Smooth muscle cell (in vitro differentiated cells): ENCODE measurements at regions not wholly inside any gene's neighbourhood (a gene's known extent, or its start where the extent isn't known, plus 50 kb on each side); places are given as distances from the start of the nearest gene placed in this dataset.

Source experiments
- DNase-seq: peaks from one replicate; lab custom pipeline; 2025; ENCODE audit not compliant: unreplicated experiment; lab: John Stamatoyannopoulos, UW
- H2AFZ ChIP-seq: fragments of 200-600 bp; sonication (generic); 2 replicates; pipeline ENCODE4 v1.6.0; 2016; ENCODE audit warnings: antibody characterized with exemption, low read depth, mild to moderate bottlenecking
- H3F3A ChIP-seq: fragments of 200-600 bp; sonication (generic); 2 replicates; pipeline ENCODE4 v1.6.0; 2017; ENCODE audit warnings: antibody characterized with exemption, low read depth
- H3K27ac ChIP-seq: fragments of 200-600 bp; sonication (generic); 2 replicates; pipeline ENCODE4 v1.5.1; 2016; ENCODE audit warnings: low read depth, mild to moderate bottlenecking
- H3K27me3 ChIP-seq: fragments of 200-600 bp; sonication (generic); 2 replicates; pipeline ENCODE4 v1.6.1; 2016; ENCODE audit warnings: low read depth, mild to moderate bottlenecking
- H3K36me3 ChIP-seq: fragments of 200-600 bp; sonication (generic); 2 replicates; pipeline ENCODE4 v1.5.1; 2016; ENCODE audit warnings: low read depth
- H3K4me1 ChIP-seq: fragments of 200-600 bp; sonication (generic); 2 replicates; pipeline ENCODE4 v1.5.1; 2016; ENCODE audit warnings: low read depth
- H3K4me2 ChIP-seq: fragments of 200-600 bp; sonication (generic); 2 replicates; pipeline ENCODE4 v1.6.0; 2016; ENCODE audit warnings: mild to moderate bottlenecking
- H3K4me3 ChIP-seq: fragments of 200-600 bp; sonication (generic); 2 replicates; pipeline ENCODE4 v1.5.1; 2016; ENCODE audit warnings: mild to moderate bottlenecking
- H3K79me2 ChIP-seq: fragments of 200-600 bp; sonication (generic); 2 replicates; pipeline ENCODE4 v1.6.0; 2016; ENCODE audit warnings: low read depth, mild to moderate bottlenecking
- H3K9ac ChIP-seq: fragments of 200-600 bp; sonication (generic); 2 replicates; pipeline ENCODE4 v1.6.0; 2016; ENCODE audit warnings: low read depth
- H3K9me3 ChIP-seq: fragments of 200-600 bp; sonication (generic); replicated peaks from 2 replicates; pipeline ENCODE4 v1.5.1; 2016; ENCODE audit warnings: low read depth
- H4K20me1 ChIP-seq: fragments of 200-600 bp; sonication (generic); 2 replicates; pipeline ENCODE4 v1.6.0; 2016; ENCODE audit warnings: low read depth
- WGBS: methylation state at CpG from one replicate; pipeline ENCODE4 v1.1.7; 2016; ENCODE audit warnings: low lambda C conversion rate; 5-methylcytosine and 5-hydroxymethylcytosine counted together
- TF ChIP-seq, protein P1 (sequence below): fragments of 200-600 bp; sonication (generic); IDR thresholded peaks from 2 replicates; pipeline ENCODE4 v1.5.1; 2017; ENCODE audit warnings: borderline replicate concordance, mild to moderate bottlenecking, antibody characterized with exemption; ENCODE audit not compliant: insufficient read depth, poor library complexity, severe bottlenecking

DNA sequence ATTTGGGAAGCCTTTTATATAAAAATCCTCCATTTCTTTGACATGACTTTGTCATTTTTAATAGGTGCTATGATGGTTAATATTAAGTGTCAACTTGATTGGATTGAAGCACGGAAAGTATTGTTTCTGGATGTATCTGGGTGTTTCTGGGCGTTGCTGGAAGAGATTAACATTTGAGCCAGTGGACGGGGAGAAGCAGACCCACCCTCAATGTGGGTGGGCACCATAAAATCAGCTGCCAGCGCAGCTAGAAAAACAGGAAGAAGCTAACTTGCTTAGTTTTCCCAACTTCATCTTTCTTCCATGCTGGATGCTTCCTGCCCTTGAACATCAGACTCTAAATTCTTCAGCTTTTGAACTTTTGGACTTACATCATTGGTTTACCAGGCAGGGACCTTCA lies 1003.0 kb downstream of the SORCS3 start:
- Histone ChIP-seq H3K27ac (no peak overlapping the region), H3F3A (no peaks in the 10 kb centered on the region), H2AFZ (no peak overlapping the region), H3K79me2 (no peaks in the 10 kb centered on the region), H3K36me3 (no peaks in the 10 kb centered on the region), H3K4me2 (no peak overlapping the region), H3K9me3 (no peaks in the 10 kb centered on the region), H3K9ac (no peak overlapping the region), H3K4me1 (no peaks in the 10 kb centered on the region), H4K20me1 (no peaks in the 10 kb centered on the region), H3K4me3 (no peak overlapping the region), H3K27me3 (no peaks in the 10 kb centered on the region)
- 65% methylated on average over 4 of the region's 4 CpGs for WGBS
- no peak for DNase-seq
- TF ChIP-seq, protein P1, sequence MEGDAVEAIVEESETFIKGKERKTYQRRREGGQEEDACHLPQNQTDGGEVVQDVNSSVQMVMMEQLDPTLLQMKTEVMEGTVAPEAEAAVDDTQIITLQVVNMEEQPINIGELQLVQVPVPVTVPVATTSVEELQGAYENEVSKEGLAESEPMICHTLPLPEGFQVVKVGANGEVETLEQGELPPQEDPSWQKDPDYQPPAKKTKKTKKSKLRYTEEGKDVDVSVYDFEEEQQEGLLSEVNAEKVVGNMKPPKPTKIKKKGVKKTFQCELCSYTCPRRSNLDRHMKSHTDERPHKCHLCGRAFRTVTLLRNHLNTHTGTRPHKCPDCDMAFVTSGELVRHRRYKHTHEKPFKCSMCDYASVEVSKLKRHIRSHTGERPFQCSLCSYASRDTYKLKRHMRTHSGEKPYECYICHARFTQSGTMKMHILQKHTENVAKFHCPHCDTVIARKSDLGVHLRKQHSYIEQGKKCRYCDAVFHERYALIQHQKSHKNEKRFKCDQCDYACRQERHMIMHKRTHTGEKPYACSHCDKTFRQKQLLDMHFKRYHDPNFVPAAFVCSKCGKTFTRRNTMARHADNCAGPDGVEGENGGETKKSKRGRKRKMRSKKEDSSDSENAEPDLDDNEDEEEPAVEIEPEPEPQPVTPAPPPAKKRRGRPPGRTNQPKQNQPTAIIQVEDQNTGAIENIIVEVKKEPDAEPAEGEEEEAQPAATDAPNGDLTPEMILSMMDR, result no peak

- H3K4me2 ChIP-seq, result no peak overlapping the region
- H4K20me1 ChIP-seq, result no peaks in the 10 kb centered on the region
- TF ChIP-seq, protein P1, result no peak
- H2AFZ ChIP-seq, result no peak overlapping the region
- H3K79me2 ChIP-seq, result no peaks in the 10 kb centered on the region
- no peaks in the 10 kb centered on the region for H3K4me1 ChIP-seq
- H3K9me3 ChIP-seq, result no peaks in the 10 kb centered on the region
- no peaks in the 10 kb centered on the region for H3K27me3 ChIP-seq
- no peaks in the 10 kb centered on the region for H3F3A ChIP-seq
- no peak overlapping the region for H3K27ac ChIP-seq
- H3K9ac ChIP-seq, result no peak overlapping the region
- H3K36me3 ChIP-seq, result no peaks in the 10 kb centered on the region
- no peak overlapping the region for H3K4me3 ChIP-seq
- no peak for DNase-seq
These were observed 1002.6 kb downstream of the SORCS3 start for GRCh38 chr10:105643660-105644059.

- no peaks in the 10 kb centered on the region for H4K20me1 ChIP-seq
- no peaks in the 10 kb centered on the region for H3F3A ChIP-seq
- H3K36me3 ChIP-seq, result no peaks in the 10 kb centered on the region
- H3K4me3 ChIP-seq, result no peak overlapping the region
- TF ChIP-seq, protein P1, result no peak
- H3K27ac ChIP-seq, result no peak overlapping the region
- H3K79me2 ChIP-seq, result no peaks in the 10 kb centered on the region
- DNase-seq, result no peak
- 92% methylated on average over 3 of the region's 3 CpGs for WGBS
- H3K9ac ChIP-seq, result no peak overlapping the region
- H3K4me2 ChIP-seq, result no peak overlapping the region
- no peaks in the 10 kb centered on the region for H3K9me3 ChIP-seq
- no peaks in the 10 kb centered on the region for H3K27me3 ChIP-seq
- H2AFZ ChIP-seq, result no peak overlapping the region
- no peaks in the 10 kb centered on the region for H3K4me1 ChIP-seq
These were observed 993.2 kb downstream of the SORCS3 start for GRCh38 chr10:105634281-105634680.

DNA sequence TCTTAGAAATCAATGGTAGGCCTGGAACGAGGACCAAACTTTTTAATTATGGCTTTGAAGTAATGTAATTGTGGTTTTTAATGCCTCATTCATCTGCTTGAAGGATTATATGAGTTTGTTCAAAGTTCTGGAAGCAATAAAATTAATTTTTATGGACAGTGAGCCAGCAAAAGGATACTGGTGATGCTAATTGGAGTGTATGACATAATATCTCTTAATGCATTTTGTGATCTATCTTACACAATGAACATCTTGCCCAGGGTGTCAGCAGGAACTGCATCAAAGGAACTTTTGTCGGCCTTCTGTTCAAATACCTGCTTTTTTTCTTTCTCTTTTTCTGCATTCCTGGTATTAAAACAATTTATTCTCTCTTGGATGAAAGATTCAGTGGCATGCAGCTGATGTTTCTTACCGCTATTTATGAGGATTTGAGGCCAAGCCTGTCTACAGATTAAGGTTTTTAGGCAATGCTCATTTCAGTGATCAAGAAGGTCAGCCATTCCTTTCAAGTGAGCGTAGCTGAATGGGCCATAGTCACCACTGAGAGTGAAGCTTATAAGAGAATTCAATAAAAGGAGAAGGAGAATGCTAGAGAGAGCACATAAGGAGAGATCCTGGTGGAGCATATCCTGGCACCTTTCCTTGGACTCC lies 974.8 kb downstream of the SORCS3 start:
- 72% methylated on average over 4 of the region's 4 CpGs for WGBS
- DNase-seq, result no peak

More for the DNA sequence above, 974.8 kb downstream of the SORCS3 start:
- no peaks in the 10 kb centered on the region for H3F3A ChIP-seq
- H3K27ac ChIP-seq, result no peak overlapping the region
- no peaks in the 10 kb centered on the region for H4K20me1 ChIP-seq
- H3K4me1 ChIP-seq, result no peaks in the 10 kb centered on the region
- no peak overlapping the region for H2AFZ ChIP-seq
- H3K4me3 ChIP-seq, result no peak overlapping the region
- H3K9ac ChIP-seq, result no peak overlapping the region
- H3K27me3 ChIP-seq, result no peaks in the 10 kb centered on the region
- no peak overlapping the region for H3K4me2 ChIP-seq
- H3K79me2 ChIP-seq, result no peaks in the 10 kb centered on the region
- H3K36me3 ChIP-seq, result no peaks in the 10 kb centered on the region
- no peaks in the 10 kb centered on the region for H3K9me3 ChIP-seq
- TF ChIP-seq, protein P1, result no peak
